HG02763 (cell line): ENCODE measurements at regions not wholly inside any gene's neighbourhood (a gene's known extent, or its start where the extent isn't known, plus 50 kb on each side); places are given as distances from the start of the nearest gene placed in this dataset.

ENCODE experiments used
- ATAC-seq: cut with Tn5 transposase; IDR thresholded peaks from one replicate; pipeline ENCODE4 v1.9.1; 2021; ENCODE audit warnings: mild to moderate bottlenecking, moderate library complexity; ENCODE audit not compliant: unreplicated experiment

DNA sequence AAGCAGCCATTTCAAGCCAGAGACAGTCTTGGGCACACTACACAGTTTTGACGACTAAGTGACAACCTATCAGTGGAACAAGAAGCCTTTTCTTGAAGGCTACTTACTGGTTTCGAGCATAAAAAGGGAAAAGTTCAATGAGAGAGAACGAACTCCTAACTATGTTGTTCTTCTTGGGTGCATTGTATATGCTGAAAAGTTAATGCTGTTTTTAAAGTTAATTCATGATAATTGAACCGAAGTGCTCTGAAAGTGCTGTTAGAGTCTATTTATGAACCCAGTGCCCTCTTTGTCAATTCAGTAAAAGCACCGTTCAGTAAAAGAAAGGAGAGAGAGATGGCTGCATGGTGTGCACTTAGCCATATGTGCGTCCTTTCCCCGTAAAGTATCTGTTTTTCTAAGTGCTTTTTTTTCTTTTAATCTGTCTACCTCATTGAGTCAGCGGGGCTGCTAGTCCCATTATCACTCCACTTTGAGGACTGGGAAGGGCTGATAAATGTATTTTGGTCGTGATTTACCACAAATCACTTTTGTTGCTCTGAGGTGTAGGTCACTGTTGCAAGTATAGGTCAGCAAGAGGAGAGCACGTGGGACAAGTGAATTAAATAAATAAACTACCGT lies 380.7 kb upstream of the GOLIM4 start:
- ATAC-seq = no peak

DNA sequence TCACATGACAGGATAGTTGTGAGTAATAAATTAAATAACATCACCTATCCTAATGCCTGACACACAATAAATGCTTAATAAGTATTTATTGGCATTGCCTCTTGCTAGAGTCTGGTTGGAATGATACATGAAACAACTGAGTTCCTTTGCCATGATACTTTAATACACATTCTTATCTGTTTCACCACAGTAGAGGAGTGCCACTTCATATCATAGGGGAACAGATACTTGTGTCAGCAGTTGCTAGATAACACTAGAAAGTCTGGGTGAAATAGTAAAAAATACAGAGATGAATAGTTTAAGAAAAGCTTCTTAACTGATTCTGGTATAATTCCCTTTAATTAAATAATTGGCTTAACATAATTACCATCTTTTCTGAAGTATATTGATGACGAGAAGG lies 380.0 kb upstream of the GOLIM4 start:
- no peak for ATAC-seq

DNA sequence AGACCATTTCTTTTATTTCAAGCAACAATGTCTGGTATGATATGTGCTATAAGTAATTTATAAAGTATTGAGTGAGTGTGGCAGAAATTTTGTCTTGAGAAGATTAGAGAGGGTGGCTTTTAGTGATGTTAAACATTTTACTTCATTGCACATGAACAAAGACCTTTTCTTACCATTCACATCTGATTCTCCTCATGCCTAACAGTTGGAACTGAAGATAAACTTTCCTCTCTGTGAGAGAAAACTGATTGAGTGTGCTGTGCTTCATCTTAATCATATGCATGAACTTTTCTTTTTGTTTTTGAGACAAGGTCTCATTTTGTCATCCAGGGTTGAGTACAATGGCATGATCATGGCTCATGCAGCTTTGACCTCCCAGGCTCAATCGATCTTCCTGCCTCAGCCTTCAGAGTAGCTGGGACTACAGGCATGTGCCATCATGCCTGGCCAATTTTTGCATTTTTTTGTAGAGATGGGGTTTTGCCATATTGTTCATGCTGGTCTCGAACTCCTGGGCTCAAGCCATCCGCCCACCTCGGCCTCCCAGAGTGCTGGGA lies 377.7 kb upstream of the GOLIM4 start:
- ATAC-seq = no peak

DNA sequence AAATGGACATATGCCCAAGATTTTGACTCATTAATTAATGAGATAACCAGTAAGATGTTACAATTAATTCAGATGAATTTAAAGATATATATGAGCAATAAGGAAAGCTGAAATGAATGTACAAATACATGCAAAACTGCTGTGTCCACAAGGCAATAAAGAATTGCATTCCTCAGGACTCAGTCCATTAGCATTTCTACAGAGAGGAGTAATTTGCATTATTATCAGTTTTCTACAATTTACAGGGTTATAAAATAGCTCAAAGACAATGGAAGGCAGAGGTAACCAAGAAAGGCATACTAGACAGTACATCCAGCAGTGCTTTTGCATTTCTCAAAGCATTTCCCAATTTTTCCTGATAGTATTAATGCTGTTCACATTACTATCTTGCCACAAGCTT lies 377.1 kb upstream of the GOLIM4 start:
- no peak for ATAC-seq

DNA sequence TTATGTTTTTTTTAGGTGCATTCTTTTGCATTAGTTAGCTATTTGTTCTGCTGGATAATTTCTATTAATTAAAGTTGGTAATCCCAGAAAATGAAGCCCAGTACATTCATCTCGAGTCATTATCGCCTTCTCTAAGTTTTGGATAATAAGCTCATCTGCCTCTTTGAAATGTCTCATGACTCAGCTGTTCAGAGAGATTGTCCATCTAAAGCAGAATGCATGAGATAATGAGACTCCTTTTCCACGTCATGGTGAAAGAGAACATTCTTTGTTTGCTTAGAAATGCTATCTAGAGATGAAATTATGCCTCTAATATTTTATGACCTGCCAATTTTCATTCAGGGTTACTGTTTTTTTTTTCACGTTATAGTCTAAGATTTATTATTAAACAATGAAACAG lies 374.7 kb upstream of the GOLIM4 start:
- no peak for ATAC-seq

DNA sequence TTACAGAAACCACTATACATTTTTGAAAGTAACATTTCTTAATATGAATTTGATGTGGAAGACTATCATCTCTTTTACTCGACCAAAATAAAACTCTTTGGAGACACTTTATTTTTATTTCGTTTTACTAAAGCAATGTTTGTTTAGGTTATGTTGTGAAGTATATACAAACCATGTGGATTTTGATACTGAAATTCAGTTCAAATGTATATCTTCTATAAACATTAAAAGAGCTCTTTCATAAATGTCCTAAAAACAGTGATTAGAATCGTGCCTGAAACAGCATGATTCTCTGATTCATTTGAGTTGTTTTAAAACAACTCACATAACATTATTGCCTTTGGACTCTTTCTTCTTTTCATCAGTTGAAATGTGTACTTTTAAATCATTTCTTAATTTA lies 373.7 kb upstream of the GOLIM4 start:
- ATAC-seq = no peak

DNA sequence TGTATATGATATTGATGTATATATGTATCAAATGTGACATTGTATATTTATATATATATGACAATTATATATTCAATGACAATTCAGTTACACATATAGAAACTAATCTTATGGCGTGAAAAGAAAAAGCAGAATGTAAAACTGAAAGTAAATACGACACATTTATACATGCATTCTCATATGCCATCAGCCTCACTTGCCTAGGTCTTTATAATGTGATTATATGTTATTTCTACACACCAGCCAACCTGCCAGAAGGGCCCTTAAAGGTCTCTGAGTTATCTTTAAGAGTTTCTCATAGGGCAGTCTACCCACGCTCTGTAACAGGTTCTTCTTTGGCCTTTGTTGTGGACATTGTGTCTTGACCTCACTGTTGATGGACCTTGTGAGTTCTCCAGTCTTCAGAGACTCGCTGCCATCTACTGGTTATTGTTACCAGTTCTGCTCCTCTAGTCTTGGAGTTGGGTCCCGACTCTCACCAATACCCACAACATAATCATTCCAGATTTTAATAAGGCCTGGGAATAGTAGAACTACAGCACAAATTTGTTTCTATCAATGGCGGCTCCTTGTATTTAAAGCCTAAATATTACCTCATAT lies 371.5 kb upstream of the GOLIM4 start:
- peak; percentile 52 for ATAC-seq

DNA sequence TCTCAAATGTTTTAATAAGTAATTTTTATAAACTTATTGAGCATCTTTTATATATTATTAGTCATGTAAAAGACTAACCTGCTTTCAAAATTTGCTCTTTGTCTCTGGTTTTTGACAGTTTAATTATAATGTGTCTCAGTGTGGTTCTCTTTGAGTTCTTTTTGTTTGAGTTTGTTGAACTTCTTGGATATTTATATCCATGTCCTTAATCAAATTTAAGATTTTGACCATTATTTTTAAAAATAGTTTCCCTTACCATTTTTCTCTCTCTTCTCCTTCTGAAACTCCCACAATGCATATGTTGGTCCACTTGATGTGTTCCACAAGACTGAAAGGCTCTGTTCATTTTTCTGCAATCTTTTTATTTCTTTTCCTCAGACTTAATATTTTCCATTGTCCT lies 366.1 kb upstream of the GOLIM4 start:
- no peak for ATAC-seq

DNA sequence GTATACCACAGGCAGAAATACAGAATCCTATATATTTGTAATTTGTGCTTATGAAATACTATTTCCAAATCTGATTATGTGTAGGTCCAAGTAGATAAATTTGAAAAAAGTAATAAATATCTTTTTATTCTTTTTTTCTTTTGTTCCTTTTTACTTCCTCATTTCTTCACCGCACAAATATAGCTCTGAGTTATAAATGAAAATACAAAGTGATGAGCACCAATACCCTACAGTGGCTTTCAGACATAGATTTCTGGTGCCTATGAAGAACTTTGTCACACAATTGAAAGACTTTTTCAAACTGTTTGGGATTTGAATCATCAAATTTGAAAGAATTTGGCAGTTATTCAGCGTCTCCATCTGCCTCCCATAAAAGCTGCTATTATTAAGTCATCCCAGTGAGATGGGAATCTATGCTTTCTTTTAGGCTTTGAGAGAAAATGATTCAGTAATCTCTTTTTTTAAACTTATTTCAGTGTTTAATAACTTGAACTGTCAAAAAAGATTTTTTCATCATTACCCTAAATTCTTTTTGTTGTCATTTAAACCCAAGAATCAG lies 363.6 kb upstream of the GOLIM4 start:
- no peak for ATAC-seq

DNA sequence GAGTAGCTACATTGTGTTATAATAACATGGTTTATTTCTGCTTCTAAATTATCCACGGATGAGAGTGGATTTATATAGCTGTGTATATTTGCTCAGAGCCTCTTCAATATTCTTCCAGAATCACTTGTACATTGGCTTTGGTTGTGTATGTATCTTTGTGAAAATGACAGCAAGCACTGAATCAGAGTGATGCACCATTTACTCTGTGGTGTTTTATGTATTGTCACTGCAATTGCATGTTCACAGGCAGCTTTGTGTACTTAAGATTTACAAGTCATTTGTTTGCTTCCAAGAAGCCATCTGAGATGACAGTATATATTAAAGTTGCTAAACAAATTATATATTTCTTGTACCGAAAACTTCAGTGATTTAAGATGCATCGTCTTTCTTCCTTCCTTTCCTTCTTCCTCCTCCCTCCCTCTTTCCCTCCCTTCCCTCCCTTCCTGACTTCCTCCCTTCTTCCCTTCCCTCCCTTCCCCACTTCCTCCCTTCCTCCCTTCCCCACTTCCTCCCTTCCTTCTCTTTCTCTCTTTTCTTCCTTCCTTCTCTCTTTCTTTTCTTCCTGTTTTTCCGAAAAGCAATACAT lies 362.3 kb upstream of the GOLIM4 start:
- ATAC-seq = no peak

DNA sequence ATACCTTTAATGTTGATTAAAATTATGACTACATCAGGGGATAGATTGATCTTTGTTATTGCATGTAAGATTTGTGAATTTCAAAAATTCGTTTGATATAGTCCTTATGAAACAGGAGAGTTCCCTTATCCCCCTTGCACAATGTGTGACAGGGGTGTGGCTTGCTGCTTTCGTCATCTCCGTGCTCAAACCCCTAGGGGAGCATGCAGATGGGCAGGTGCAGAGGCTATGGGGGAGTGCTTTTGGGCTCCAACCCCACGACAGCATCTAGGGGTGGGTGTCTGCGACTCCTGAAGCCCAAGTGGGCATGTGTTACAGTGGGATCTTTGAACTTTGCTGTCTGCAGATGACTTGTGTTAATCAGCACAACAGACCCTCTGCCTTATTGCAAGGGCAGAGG lies 360.1 kb upstream of the GOLIM4 start:
- ATAC-seq = no peak

DNA sequence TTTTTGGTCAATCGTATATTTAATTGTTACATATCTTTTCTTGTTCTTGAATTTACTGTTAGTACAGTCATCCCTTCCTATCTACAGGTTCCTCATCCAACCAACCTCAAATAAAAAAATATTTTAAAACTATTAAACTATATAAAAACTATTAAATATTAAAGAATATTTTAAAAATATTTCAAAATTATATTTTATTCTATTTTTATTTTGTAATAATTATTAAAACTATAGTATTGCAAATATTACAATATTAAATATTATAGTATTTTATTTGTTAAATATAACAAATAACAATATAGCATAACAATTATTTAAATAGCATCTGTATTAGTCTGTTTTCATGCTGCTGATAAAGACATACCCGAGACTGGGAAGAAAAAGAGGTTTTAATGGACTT lies 357.9 kb upstream of the GOLIM4 start:
- ATAC-seq = no peak

DNA sequence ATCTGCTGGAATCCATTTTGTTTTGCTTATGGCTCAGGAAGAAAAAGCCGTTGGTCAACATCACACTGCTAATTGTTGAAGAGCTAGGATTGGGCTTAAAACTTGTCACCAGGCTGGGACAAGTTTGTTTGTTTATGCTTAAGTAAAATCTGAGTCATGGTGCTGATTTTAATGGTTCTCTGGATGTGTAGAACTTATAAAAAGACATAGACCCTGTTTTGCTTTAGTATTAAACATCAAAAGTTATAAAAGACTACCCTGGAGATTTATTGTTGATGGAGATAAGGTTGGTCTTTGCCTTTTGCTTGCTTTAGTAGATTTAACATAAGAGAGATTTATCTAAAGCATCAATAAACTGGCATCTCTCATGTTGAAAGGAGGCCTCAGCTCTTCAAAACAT lies 348.2 kb upstream of the GOLIM4 start:
- no peak for ATAC-seq

DNA sequence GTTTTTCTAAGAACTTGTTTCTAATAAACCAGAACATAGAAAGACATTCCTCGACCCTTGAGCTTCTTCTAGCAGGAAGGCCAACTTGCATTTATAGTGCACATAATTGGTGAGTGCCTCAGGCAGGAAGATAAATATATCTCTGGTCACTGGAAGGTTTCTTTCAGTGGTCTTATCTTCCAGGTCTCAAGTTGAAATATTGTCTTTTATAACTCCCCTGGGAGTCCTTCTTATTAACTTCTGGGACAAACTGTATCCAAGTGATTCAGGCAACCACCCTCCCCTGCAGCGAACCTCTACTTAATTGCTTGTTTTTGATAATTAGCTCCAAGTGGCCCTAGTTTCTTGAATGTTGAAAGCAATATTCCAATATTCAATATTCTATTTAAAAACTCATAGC lies 346.8 kb upstream of the GOLIM4 start:
- ATAC-seq = no peak

DNA sequence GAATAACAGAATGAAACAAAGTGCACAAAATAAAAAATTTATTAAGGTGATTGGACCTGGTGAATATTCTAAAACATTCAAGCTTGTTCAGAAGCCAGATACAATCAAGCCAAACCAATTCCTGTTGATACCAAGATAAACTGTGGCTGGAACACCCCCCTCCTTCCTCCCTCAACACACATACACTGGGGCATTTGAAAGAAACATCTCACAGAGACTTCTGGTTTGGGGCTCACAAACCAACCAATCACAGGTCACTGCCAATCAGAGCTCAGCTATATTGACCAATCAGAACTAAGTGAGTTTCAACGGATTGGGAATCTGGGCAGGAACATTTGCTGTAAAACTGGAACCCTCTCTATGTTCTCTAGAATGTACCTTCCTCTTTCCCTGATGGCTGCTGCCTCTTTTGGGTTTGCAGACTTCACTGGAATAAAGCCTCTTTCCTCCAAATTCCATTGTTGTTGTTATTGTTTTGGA lies 340.6 kb upstream of the GOLIM4 start:
- no peak for ATAC-seq

DNA sequence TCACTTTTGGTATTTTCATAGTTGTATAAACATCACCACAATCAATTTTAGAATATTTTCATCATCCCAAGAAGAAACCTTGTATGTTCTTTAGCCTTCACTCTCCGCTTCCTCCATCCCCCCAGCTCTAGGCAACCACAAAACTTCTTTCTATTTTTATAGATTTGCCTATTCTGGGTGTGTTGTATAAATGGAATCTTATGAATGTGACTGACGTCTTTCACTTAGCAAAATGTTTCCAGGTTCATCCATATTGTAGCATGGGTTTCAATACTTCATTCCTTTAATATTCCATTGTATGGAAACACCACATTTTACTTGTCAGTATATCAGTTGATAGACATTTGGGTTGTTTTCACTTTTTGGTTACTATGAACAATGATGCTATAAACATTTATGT lies 335.8 kb upstream of the GOLIM4 start:
- ATAC-seq = no peak

DNA sequence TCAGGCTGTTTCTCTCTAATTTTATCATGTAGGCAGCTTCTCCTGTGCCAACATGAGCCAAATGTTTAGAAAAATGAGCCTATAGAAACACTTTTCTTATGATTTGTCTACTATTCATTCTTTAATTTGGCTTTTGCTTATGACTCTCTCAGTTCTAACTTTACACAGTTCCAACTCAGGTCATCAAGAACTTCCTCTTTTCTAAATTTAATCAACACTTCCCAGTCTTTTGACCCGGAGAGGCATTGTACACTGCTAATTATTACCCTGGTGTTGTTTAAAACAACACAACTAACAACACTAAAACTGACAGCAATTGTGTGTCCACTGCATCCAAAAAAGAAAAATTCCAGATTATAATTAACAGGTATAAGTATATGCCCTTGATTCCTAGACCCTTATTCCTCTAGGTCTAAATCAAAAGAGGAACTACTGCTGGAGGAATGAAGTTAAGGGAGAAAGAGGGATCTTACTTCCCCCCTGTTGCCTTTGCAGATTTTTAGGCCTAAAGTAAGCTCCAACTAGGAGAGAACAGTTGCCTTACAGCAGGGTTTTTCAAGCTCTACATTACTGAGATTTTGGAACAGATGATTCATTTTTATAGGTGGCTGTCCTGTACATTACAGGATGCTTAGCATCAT lies 332.2 kb upstream of the GOLIM4 start:
- no peak for ATAC-seq

DNA sequence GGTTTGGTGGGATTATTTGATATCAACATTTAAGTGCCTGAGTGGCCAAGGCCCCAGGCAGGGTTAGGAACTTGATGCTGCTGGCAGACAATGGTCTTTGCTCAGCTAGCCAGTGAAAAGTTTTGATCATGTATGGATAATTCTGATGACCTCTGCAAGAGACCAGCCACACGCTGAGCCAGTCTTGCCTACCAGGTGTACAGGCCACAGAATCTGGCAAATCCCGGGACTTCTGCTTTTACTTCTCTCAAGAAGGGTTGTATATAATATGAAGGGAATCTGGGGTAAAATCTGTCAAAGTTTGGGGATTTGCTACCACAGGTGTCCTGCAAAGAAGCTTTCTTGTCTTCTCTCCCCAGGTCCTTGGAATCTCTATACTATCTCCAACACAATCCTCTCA lies 331.4 kb upstream of the GOLIM4 start:
- ATAC-seq = no peak

DNA sequence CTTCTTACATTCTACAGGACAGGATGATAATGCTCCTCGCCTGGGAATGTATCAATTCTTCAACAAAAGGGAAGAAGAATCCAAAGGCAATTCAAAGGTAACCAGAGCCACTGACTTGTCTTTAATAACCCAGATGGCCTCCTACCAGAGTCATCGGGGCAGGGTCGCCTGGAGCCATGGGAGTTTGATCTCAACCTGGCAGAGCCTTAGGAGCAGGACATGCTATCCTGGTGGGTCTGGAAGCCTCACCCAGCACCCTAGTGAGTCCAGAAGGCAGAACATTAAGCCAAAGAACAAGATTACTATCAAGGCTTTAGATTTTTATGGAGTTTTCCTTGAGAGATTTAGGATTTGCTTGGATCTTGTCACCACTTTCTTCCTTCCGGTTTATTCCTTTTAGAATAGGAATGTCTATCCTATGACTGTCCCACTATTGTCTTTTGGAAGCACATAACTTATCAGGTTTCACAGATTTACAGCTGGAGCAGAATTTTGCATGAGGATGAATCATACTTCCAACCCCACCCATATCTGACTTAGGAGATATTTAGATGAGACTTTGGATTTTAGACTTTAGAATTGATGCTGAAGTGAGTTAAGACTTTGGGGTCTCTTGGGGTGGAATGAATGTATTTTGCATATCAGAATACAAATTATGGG lies 330.3 kb upstream of the GOLIM4 start:
- ATAC-seq = no peak

DNA sequence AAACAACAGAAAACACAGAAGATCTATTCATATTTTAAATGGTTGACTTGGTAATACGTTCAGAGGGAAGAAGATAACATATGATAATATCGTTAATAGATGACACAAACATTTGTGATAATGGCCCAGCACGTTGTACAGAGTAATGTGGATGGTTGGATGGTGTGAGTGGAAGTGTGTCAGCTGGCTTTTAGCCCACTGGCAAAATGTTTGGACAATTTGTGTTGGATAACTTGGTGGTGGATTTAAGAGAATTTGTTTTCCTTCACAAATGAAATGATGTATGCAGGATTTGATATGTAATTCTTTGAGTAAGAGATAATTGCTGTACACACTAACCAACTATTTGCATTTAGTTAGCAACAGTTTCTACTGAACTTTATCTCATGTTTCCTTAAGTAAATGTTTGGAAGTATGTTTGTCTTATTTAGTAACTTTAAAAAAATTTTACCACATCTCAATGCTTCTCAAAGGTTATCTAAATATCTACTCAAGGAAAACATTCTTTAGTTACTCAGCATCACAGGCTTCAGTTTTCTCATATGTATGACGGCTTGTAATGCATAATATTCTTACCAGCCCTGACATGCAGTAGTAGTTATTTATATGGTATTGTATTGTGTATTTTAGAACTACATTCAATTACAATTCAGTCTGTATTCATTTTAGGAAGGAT lies 328.5 kb upstream of the GOLIM4 start:
- ATAC-seq = no peak

DNA sequence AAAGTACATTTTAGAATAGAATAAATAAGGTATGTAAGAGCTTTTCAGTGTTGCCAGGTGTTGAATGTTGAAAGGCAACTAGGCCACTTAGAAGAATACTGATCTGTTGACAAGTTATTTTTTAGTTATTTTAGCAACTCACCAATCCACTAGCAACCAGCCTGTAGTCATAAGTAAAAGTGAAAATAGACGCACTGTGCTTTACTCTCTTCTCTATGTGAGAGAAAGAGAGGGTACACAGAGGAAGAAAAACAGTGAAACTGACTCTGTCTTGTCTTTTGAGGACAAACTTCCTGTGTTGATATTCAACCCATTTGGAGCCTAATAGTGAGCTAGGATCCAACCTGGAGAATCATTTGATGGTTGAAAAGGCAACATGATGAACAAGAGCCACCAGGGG lies 327.1 kb upstream of the GOLIM4 start:
- no peak for ATAC-seq
